ENCODE measurements at regions not wholly inside any gene's neighbourhood (a gene's known extent, or its start where the extent isn't known, plus 50 kb on each side); places are given as distances from the start of the nearest gene placed in this dataset.

DNA sequence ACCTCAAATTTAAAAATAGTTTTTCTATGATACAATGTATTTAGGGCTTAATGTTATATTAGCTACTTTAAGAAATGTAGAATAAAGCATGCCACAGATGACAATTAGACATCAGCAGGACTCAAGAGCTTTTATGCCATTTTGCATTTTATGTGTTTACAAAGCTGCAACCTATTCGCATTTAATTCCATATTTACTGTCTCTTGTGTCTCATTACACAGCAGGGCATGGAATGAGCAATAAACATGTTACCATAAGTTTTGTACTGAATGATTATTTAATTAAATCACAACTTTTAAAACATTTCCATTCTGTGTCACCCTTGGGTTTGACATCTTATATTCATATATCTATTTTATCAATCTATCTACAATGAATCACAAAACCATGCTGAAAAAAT, 1756.9 kb downstream of the PCDH9 start:
- Histone ChIP-seq H4K20me1 (replicated peaks; ENCODE audit: control insufficient read depth, extremely low read depth, insufficient read depth, low read length) (no peaks in the 10 kb centered on the region), H2AFZ (ENCODE audit: low read depth, low read length) (no peak overlapping the region), H3K4me1 (ENCODE audit: control insufficient read depth, extremely low read depth, insufficient read depth, low read length) (no peaks in the 10 kb centered on the region), H3K27me3 (ENCODE audit: control insufficient read depth in 2 of 2, insufficient read depth in 2 of 2, low read length in 2 of 2) (no peaks in the 10 kb centered on the region), H3K79me2 (ENCODE audit: control insufficient read depth, insufficient read depth, low read length) (no peaks in the 10 kb centered on the region), H3K4me3 (replicated peaks in 1 of 3; ENCODE audit: insufficient read depth in 1 of 3, low read depth in 1 of 3, low read length in 3 of 3) (no peak overlapping the region), H3K27ac (ENCODE audit: insufficient read depth, low read depth, low read length) (no peak overlapping the region), H3K9me1 (replicated peaks; ENCODE audit: control insufficient read depth, extremely low read depth, insufficient read depth, low read length) (no peaks in the 10 kb centered on the region), H3K9ac (replicated peaks; ENCODE audit: extremely low read depth, insufficient read depth, low read length) (no peak overlapping the region), H3K9me3 (replicated peaks; ENCODE audit: control insufficient read depth, insufficient read depth, low read length) (no peaks in the 10 kb centered on the region), H3K36me3 (ENCODE audit: control insufficient read depth in 2 of 2, extremely low read depth in 1 of 2, insufficient read depth in 2 of 2, low read length in 2 of 2) (no peaks in the 10 kb centered on the region), H3K4me2 (ENCODE audit: insufficient read depth, low read length) (no peak overlapping the region)
- TF ChIP-seq POLR2A (IDR thresholded peaks at IDR 0.05; ENCODE audit: low read depth, low read length) (no peak), POLR2AphosphoS5 (IDR thresholded peaks at IDR 0.05; ENCODE audit: insufficient read depth, low read depth, low read length) (no peak), JUN (IDR thresholded peaks at IDR 0.05; ENCODE audit: borderline replicate concordance, insufficient read depth, insufficient read length, low read depth) (no peak), EZH2 (IDR thresholded peaks at IDR 0.05; ENCODE audit: borderline replicate concordance, low read depth, low read length, severe bottlenecking) (no peak), MYC (IDR thresholded peaks at IDR 0.05; ENCODE audit: low read depth, low read length) (no peak), GATA2 (IDR thresholded peaks at IDR 0.05; ENCODE audit: insufficient read depth, insufficient read length, low read depth, low read length) (no peak), FOS (IDR thresholded peaks at IDR 0.05; ENCODE audit: borderline replicate concordance, insufficient read depth, low read length) (no peak)
- TF ChIP-seq, protein P1, sequence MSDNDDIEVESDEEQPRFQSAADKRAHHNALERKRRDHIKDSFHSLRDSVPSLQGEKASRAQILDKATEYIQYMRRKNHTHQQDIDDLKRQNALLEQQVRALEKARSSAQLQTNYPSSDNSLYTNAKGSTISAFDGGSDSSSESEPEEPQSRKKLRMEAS (IDR thresholded peaks at IDR 0.05; ENCODE audit: insufficient read depth, insufficient read length) = no peak
- TF ChIP-seq, protein P2, sequence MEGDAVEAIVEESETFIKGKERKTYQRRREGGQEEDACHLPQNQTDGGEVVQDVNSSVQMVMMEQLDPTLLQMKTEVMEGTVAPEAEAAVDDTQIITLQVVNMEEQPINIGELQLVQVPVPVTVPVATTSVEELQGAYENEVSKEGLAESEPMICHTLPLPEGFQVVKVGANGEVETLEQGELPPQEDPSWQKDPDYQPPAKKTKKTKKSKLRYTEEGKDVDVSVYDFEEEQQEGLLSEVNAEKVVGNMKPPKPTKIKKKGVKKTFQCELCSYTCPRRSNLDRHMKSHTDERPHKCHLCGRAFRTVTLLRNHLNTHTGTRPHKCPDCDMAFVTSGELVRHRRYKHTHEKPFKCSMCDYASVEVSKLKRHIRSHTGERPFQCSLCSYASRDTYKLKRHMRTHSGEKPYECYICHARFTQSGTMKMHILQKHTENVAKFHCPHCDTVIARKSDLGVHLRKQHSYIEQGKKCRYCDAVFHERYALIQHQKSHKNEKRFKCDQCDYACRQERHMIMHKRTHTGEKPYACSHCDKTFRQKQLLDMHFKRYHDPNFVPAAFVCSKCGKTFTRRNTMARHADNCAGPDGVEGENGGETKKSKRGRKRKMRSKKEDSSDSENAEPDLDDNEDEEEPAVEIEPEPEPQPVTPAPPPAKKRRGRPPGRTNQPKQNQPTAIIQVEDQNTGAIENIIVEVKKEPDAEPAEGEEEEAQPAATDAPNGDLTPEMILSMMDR (IDR thresholded peaks at IDR 0.05; ENCODE audit: extremely low read depth in 1 of 2, insufficient read depth in 1 of 2, low read depth in 1 of 2, low read length in 2 of 2) = no peak
- CTCF ChIA-PET = interaction anchor here (1.5 kb wide), 1 partner anchor 17 kb away, joined by 4 read pairs; no protein-coding TSS in a partner anchor
- DNase-seq (ENCODE audit: low read depth, low spot score) = no peak
- dilution Hi-C loops (cut with MboI; ENCODE audit: extremely low pct_ligation_motif_present, low sequenced_read_pairs) = no loop called here
- POLR2A ChIA-PET = no interaction called here
- no TSS peak for BruUV-seq (replicated peaks)
- FAIRE-seq = no peak
- intact Hi-C loops (cut with micrococcal nuclease) = no loop called here

Data from endothelial cell of umbilical vein (primary cell).